Neural cell (in vitro differentiated cells): ENCODE measurements at regions not wholly inside any gene's neighbourhood (a gene's known extent, or its start where the extent isn't known, plus 50 kb on each side); places are given as distances from the start of the nearest gene placed in this dataset.

ENCODE experiments used
- H2AFZ ChIP-seq: fragments of 200-600, 300-800 bp; sonication (generic), shearing (Covaris generic); 2 replicates; pipeline ENCODE4 v1.6.0; 2014; ENCODE audit warnings: low read depth, mild to moderate bottlenecking, antibody characterized with exemption, low read length, moderate library complexity
- H3F3A ChIP-seq: fragments of 200-600 bp; shearing (Covaris generic); 2 replicates; pipeline ENCODE4 v1.6.1; 2016; ENCODE audit warnings: mild to moderate bottlenecking, moderate library complexity, mixed read lengths, antibody characterized with exemption, low read length; ENCODE audit not compliant: insufficient read depth, poor library complexity, severe bottlenecking
- H3K27ac ChIP-seq: fragments of 200-600, 300-800 bp; sonication (generic), shearing (Covaris generic); 2 replicates; pipeline ENCODE4 v1.5.1; 2014; ENCODE audit warnings: mild to moderate bottlenecking, low read length, moderate library complexity
- H3K27me3 ChIP-seq: fragments of 300-800, 200-600 bp; sonication (generic), shearing (Covaris generic); 2 replicates; pipeline ENCODE4 v1.6.0; 2014; ENCODE audit warnings: mild to moderate bottlenecking, low read depth, low read length, moderate library complexity; ENCODE audit not compliant: insufficient read depth
- H3K36me3 ChIP-seq: fragments of 300-800, 200-600 bp; sonication (generic), shearing (Covaris generic); 2 replicates; pipeline ENCODE4 v1.5.1; 2014; ENCODE audit warnings: mild to moderate bottlenecking, antibody characterized with exemption, low read length, moderate library complexity; ENCODE audit not compliant: insufficient read depth
- H3K4me2 ChIP-seq: fragments of 300-800, 200-600 bp; sonication (generic), shearing (Covaris generic); 2 replicates; pipeline ENCODE4 v1.6.0; 2014; ENCODE audit warnings: mild to moderate bottlenecking, low read length
- H3K4me3 ChIP-seq: fragments of 300-800, 200-600 bp; sonication (generic), shearing (Covaris generic); 2 replicates; pipeline ENCODE4 v1.5.1; 2014; ENCODE audit warnings: mild to moderate bottlenecking, low read length, moderate library complexity
- H3K79me2 ChIP-seq: fragments of 200-600 bp; shearing (Covaris generic); replicated peaks from 2 replicates; pipeline ENCODE4 v1.6.0; 2014; ENCODE audit warnings: mild to moderate bottlenecking, low read length, moderate library complexity; ENCODE audit not compliant: insufficient read depth
- H3K9ac ChIP-seq: fragments of 300-800, 200-600 bp; sonication (generic), shearing (Covaris generic); 2 replicates; pipeline ENCODE4 v1.6.1; 2016; ENCODE audit warnings: mild to moderate bottlenecking, low read length, mixed read lengths
- H3K9me2 ChIP-seq: fragments of 200-600 bp; shearing (Covaris generic); 2 replicates; pipeline ENCODE4 v1.6.1; 2016; ENCODE audit warnings: mild to moderate bottlenecking, low read length, mixed read lengths; ENCODE audit not compliant: insufficient read depth
- H3K9me3 ChIP-seq: fragments of 200-600, 300-800 bp; sonication (generic), shearing (Covaris generic); 2 replicates; pipeline ENCODE4 v1.6.1; 2016; ENCODE audit warnings: mild to moderate bottlenecking, mixed run types, low read length, moderate library complexity, mixed read lengths
- H4K20me1 ChIP-seq: fragments of 200-600 bp; shearing (Covaris generic); 2 replicates; pipeline ENCODE4 v1.6.1; 2016; ENCODE audit warnings: mild to moderate bottlenecking, mixed run types; ENCODE audit not compliant: insufficient read depth
- EP300 ChIP-seq: fragments of 450-650 bp; conservative IDR thresholded peaks from 2 replicates; pipeline ENCODE4 v1.6.1; 2014; ENCODE audit warnings: antibody characterized with exemption, mild to moderate bottlenecking, moderate library complexity; ENCODE audit not compliant: poor library complexity, severe bottlenecking
- EZH2 ChIP-seq: fragments of 200-600, 300-800 bp; shearing (Covaris generic), sonication (generic); IDR thresholded peaks from 2 replicates; pipeline ENCODE4 v1.6.1; 2014; ENCODE audit warnings: antibody characterized with exemption, low read length, borderline replicate concordance, mild to moderate bottlenecking; ENCODE audit not compliant: insufficient read depth, poor library complexity, severe bottlenecking
- MXI1 ChIP-seq: fragments of 450-650 bp; conservative IDR thresholded peaks from 2 replicates; pipeline ENCODE4 v1.6.1; 2014; ENCODE audit warnings: antibody characterized with exemption, mild to moderate bottlenecking; ENCODE audit not compliant: poor library complexity, severe bottlenecking
- POLR2AphosphoS5 ChIP-seq: IDR thresholded peaks from 2 replicates; pipeline ENCODE4 v1.6.1; 2012
- RAD21 ChIP-seq: fragments of 450-650 bp; conservative IDR thresholded peaks from 2 replicates; pipeline ENCODE4 v1.6.1; 2014; ENCODE audit warnings: antibody characterized with exemption, mild to moderate bottlenecking, moderate library complexity
- REST ChIP-seq: IDR thresholded peaks from 2 replicates; pipeline ENCODE4 v1.6.1; 2012; ENCODE audit warnings: borderline replicate concordance
- SMC3 ChIP-seq: fragments of 450-650 bp; conservative IDR thresholded peaks from 2 replicates; pipeline ENCODE4 v1.6.1; 2014; ENCODE audit warnings: antibody characterized with exemption, mild to moderate bottlenecking, moderate library complexity; ENCODE audit not compliant: poor library complexity
- TAF1 ChIP-seq: IDR thresholded peaks from 2 replicates; pipeline ENCODE4 v1.6.1; 2012; ENCODE audit warnings: low read depth
- TF ChIP-seq, protein P1 (sequence below): fragments of 450-650 bp; IDR thresholded peaks from 2 replicates; pipeline ENCODE4 v1.5.1; 2014; ENCODE audit warnings: antibody characterized with exemption, mild to moderate bottlenecking, moderate library complexity; ENCODE audit not compliant: poor library complexity, severe bottlenecking

DNA sequence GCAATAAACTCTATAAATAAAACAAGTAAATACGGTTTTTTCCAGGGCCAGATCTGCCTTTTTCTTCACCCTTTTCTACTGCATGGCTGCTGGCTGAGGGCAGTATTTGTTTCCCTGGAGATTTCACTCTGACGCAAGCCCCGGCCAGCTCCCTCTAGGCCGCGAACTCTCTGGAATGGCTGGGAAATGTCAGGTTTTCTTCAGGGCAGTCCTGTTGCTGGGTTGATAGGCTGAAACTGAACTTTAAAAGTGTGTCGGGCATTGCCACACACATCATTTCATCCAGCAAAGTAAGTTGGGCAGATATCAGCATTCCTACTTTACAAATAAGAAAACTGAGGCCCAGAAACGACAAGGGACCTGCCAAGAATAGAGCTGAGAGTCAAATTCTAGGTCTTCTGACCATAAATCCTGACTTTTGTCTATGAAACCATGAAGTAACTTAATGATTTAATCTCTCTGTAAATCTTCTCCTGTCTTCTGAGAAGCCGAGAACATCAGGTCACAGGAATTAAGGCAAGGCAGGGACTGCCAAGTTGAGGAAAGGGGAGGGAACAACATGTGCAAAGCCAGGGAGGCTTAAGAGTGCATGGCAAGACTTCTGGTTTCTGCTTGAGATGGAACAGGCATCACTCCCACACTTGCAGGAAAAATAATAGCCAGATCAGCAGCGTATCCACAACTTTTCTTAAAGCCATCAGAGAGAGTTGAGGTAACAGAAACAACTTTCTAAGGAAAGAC is 205.0 kb upstream of the CCDC196 start:
- no peaks in the 10 kb centered on the region for H3K27me3 ChIP-seq
- TF ChIP-seq POLR2AphosphoS5 (no peak), EP300 (no peak), SMC3 (no peak), TAF1 (no peak), EZH2 (no peak), MXI1 (no peak), RAD21 (no peak), REST (no peak)
- TF ChIP-seq, protein P1, sequence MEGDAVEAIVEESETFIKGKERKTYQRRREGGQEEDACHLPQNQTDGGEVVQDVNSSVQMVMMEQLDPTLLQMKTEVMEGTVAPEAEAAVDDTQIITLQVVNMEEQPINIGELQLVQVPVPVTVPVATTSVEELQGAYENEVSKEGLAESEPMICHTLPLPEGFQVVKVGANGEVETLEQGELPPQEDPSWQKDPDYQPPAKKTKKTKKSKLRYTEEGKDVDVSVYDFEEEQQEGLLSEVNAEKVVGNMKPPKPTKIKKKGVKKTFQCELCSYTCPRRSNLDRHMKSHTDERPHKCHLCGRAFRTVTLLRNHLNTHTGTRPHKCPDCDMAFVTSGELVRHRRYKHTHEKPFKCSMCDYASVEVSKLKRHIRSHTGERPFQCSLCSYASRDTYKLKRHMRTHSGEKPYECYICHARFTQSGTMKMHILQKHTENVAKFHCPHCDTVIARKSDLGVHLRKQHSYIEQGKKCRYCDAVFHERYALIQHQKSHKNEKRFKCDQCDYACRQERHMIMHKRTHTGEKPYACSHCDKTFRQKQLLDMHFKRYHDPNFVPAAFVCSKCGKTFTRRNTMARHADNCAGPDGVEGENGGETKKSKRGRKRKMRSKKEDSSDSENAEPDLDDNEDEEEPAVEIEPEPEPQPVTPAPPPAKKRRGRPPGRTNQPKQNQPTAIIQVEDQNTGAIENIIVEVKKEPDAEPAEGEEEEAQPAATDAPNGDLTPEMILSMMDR: no peak

DNA sequence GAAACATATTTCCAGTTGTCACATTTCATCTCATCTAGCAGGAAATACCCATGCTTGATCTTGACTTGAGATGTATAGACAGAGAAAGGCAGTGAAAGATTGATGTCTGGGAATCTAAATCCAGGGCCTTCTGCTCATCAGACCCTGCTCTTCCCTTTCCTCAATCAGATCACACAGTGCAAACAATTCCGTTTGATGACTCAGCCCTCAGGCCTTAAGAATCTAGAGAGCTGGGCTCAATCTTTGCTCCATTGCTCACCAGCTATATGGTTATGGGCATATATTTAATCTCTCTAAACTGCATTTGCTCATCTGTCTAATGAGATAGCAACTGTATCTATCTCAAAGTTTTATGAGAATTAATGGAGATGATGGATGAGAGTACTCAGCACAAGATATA is 201.8 kb upstream of the CCDC196 start:
- H3K4me2 ChIP-seq: no peak overlapping the region
- no peaks in the 10 kb centered on the region for H3K27me3 ChIP-seq
- no peaks in the 10 kb centered on the region for H4K20me1 ChIP-seq
- no peak overlapping the region for H2AFZ ChIP-seq
- H3F3A ChIP-seq: no peaks in the 10 kb centered on the region
- H3K9me2 ChIP-seq: no peaks in the 10 kb centered on the region
- H3K36me3 ChIP-seq: no peaks in the 10 kb centered on the region
- H3K9ac ChIP-seq: no peak overlapping the region
- TF ChIP-seq SMC3: no peak
- no peak for TF ChIP-seq EZH2
- TF ChIP-seq RAD21: no peak
- no peak for TF ChIP-seq EP300
- no peak for TF ChIP-seq TAF1
- no peak for TF ChIP-seq MXI1
- no peak for TF ChIP-seq POLR2AphosphoS5
- TF ChIP-seq, protein P1: no peak
- no peak for TF ChIP-seq REST
- H3K79me2 ChIP-seq: no peaks in the 10 kb centered on the region
- H3K9me3 ChIP-seq: no peaks in the 10 kb centered on the region
- no peak overlapping the region for H3K4me3 ChIP-seq
- H3K27ac ChIP-seq: no peak overlapping the region

More for the DNA sequence above, 205.0 kb upstream of the CCDC196 start:
- H3K36me3 ChIP-seq: no peaks in the 10 kb centered on the region
- no peak overlapping the region for H3K4me3 ChIP-seq
- H4K20me1 ChIP-seq: no peaks in the 10 kb centered on the region
- no peak overlapping the region for H3K9ac ChIP-seq
- H2AFZ ChIP-seq: no peak overlapping the region
- no peak overlapping the region for H3K4me2 ChIP-seq
- no peaks in the 10 kb centered on the region for H3K9me3 ChIP-seq
- no peaks in the 10 kb centered on the region for H3K9me2 ChIP-seq
- no peaks in the 10 kb centered on the region for H3K79me2 ChIP-seq
- no peak overlapping the region for H3K27ac ChIP-seq
- no peaks in the 10 kb centered on the region for H3F3A ChIP-seq
